ENCODE measurements at regions not wholly inside any gene's neighbourhood (a gene's known extent, or its start where the extent isn't known, plus 50 kb on each side); places are given as distances from the start of the nearest gene placed in this dataset.
"Not testable (repeated sequence)": the region's sequence is repeated elsewhere in the genome, so short reads cannot be mapped to it uniquely, and the experiment has no call there.

GRCh38 chr2:160825433-160825832 is 331.8 kb upstream of the RBMS1 start:
- Histone ChIP-seq H3K4me3 (no peak overlapping the region), H3K36me3 (no peaks in the 10 kb centered on the region), H3K27me3 (no peaks in the 10 kb centered on the region), H3K9ac (ENCODE audit: low read depth in 2 of 2, low read length in 2 of 2) (no peak overlapping the region), H3K9me3 (no peaks in the 10 kb centered on the region), H3K27ac (no peak overlapping the region), H3K4me1 (no peaks in the 10 kb centered on the region)
- TF ChIP-seq CTCF (IDR thresholded peaks at IDR 0.05) = no peak
- intact Hi-C loops (cut with DNase I) = no loop called here
- no peak for DNase-seq

DNA sequence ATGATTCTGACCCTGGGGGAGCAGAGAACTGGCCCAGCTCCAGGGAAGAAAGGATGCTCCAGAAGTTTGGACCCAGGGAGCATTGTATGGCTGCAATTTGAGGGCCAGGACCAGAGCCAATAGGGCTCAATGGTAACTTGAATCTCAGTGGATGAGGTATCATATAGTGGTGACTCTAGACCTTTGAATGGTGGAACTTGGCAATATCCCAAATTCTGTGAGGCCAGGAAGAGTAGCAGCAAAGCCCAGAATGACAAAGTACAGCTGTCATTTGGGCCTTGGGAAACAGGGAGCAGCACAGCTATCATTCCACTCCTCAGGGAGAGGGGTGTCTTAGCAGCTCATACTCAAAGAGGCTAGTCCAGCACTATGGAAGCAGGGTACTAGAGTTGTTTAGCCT is 332.9 kb upstream of the RBMS1 start:
- H3K4me3 ChIP-seq = no peak overlapping the region
- no peak for TF ChIP-seq CTCF (IDR thresholded peaks at IDR 0.05)
- H3K9ac ChIP-seq (ENCODE audit: low read depth in 2 of 2, low read length in 2 of 2) = no peak overlapping the region
- no peak overlapping the region for H3K27ac ChIP-seq
- intact Hi-C loops (cut with DNase I) = no loop called here
- H3K4me1 ChIP-seq = no peaks in the 10 kb centered on the region
- DNase-seq = no peak
- H3K36me3 ChIP-seq = no peaks in the 10 kb centered on the region
- H3K27me3 ChIP-seq = no peaks in the 10 kb centered on the region
- no peaks in the 10 kb centered on the region for H3K9me3 ChIP-seq

DNA sequence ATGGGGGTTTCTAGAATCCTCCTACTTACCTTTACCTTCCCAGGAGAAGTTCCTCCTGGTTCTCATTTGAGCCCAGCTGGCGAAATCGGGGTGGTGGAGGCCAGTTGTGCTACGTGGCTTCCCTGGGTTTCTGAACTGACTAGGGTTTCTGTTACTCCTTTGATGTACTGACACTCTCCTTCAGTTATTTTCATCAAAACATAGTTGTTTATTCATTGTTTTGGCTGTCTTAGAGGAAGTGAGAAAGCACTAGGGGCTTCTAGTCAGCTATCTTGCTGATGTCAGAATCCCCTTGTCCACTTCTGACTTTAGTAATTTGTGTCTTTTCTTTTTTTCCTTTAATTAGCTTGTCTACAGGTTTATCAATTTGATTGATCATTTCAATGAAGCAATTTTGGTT is 332.2 kb upstream of the TANK start:
- no peak overlapping the region for H3K9ac ChIP-seq (ENCODE audit: low read depth in 2 of 2, low read length in 2 of 2)
- no peak for DNase-seq
- H3K27ac ChIP-seq = no peak overlapping the region
- no peaks in the 10 kb centered on the region for H3K9me3 ChIP-seq
- no peak for TF ChIP-seq CTCF (IDR thresholded peaks at IDR 0.05)
- H3K4me1 ChIP-seq = no peaks in the 10 kb centered on the region
- no peaks in the 10 kb centered on the region for H3K36me3 ChIP-seq
- H3K4me3 ChIP-seq = no peak overlapping the region
- H3K27me3 ChIP-seq = no peaks in the 10 kb centered on the region
- intact Hi-C loops (cut with DNase I) = no loop called here

- H3K27ac ChIP-seq; H3K9me3 ChIP-seq; H3K9ac ChIP-seq (ENCODE audit: low read depth in 2 of 2, low read length in 2 of 2); H3K4me3 ChIP-seq; DNase-seq; H3K4me1 ChIP-seq; intact Hi-C loops (cut with DNase I); H3K36me3 ChIP-seq; H3K27me3 ChIP-seq: not testable (repeated sequence)
These were observed 327.8 kb upstream of the TANK start for GRCh38 chr2:160832381-160832780.

- H3K36me3 ChIP-seq = no peaks in the 10 kb centered on the region
- no peaks in the 10 kb centered on the region for H3K9me3 ChIP-seq
- H3K27ac ChIP-seq = no peak overlapping the region
- DNase-seq = no peak
- H3K4me3 ChIP-seq = no peak overlapping the region
- no peak for TF ChIP-seq CTCF (IDR thresholded peaks at IDR 0.05)
- H3K9ac ChIP-seq (ENCODE audit: low read depth in 2 of 2, low read length in 2 of 2) = no peak overlapping the region
- H3K27me3 ChIP-seq = no peaks in the 10 kb centered on the region
- H3K4me1 ChIP-seq = no peaks in the 10 kb centered on the region
- intact Hi-C loops (cut with DNase I) = no loop called here
These were observed 325.1 kb upstream of the TANK start for GRCh38 chr2:160835166-160835565.

- H3K9ac ChIP-seq (ENCODE audit: low read depth in 2 of 2, low read length in 2 of 2) = no peak overlapping the region
- no peak overlapping the region for H3K27ac ChIP-seq
- no peaks in the 10 kb centered on the region for H3K9me3 ChIP-seq
- no peak for TF ChIP-seq CTCF (IDR thresholded peaks at IDR 0.05)
- H3K27me3 ChIP-seq = no peaks in the 10 kb centered on the region
- no peak for DNase-seq
- intact Hi-C loops (cut with DNase I) = no loop called here
- no peak overlapping the region for H3K4me3 ChIP-seq
- H3K4me1 ChIP-seq = no peaks in the 10 kb centered on the region
- H3K36me3 ChIP-seq = no peaks in the 10 kb centered on the region
These were observed 323.5 kb upstream of the TANK start for GRCh38 chr2:160836755-160837154.
